C4-2B (cell line): ENCODE measurements at regions not wholly inside any gene's neighbourhood (a gene's known extent, or its start where the extent isn't known, plus 50 kb on each side); places are given as distances from the start of the nearest gene placed in this dataset.

Experiments used
- ZFX ChIP-seq: fragments of 450-650 bp; IDR thresholded peaks from 2 replicates; pipeline ENCODE4 v1.6.1; 2017
- TF ChIP-seq, protein P1 (sequence below): fragments of 450-650 bp; conservative IDR thresholded peaks from 2 replicates; pipeline ENCODE4 v1.5.1; 2017; ENCODE audit warnings: mild to moderate bottlenecking

DNA sequence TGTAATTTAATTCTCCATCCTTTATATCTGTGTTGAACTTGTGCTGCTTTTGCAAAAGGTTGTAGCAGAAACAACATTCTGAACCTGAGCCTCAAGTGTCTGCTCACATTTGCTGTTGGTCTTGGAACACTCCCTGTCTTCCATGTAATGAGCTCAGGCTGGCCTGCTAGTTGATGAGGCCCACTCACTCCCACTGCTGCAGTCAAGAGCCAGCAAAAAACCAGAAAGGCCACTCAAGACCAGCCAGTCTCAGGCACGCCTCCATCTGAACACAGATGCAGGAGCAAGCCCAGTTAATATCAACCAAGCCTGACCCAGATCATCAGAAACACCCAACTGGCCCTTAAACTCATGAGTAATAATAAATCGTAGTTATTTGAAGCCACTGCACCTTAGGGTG, 342.2 kb upstream of the NFIA start:
- TF ChIP-seq, protein P1, sequence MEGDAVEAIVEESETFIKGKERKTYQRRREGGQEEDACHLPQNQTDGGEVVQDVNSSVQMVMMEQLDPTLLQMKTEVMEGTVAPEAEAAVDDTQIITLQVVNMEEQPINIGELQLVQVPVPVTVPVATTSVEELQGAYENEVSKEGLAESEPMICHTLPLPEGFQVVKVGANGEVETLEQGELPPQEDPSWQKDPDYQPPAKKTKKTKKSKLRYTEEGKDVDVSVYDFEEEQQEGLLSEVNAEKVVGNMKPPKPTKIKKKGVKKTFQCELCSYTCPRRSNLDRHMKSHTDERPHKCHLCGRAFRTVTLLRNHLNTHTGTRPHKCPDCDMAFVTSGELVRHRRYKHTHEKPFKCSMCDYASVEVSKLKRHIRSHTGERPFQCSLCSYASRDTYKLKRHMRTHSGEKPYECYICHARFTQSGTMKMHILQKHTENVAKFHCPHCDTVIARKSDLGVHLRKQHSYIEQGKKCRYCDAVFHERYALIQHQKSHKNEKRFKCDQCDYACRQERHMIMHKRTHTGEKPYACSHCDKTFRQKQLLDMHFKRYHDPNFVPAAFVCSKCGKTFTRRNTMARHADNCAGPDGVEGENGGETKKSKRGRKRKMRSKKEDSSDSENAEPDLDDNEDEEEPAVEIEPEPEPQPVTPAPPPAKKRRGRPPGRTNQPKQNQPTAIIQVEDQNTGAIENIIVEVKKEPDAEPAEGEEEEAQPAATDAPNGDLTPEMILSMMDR, result no peak
- no peak for TF ChIP-seq ZFX
